Smooth muscle cell (in vitro differentiated cells): ENCODE measurements at regions not wholly inside any gene's neighbourhood (a gene's known extent, or its start where the extent isn't known, plus 50 kb on each side); places are given as distances from the start of the nearest gene placed in this dataset.

Source experiments
- DNase-seq: peaks from one replicate; lab custom pipeline; 2025; ENCODE audit not compliant: unreplicated experiment; lab: John Stamatoyannopoulos, UW
- H2AFZ ChIP-seq: fragments of 200-600 bp; sonication (generic); 2 replicates; pipeline ENCODE4 v1.6.0; 2016; ENCODE audit warnings: antibody characterized with exemption, low read depth, mild to moderate bottlenecking
- H3F3A ChIP-seq: fragments of 200-600 bp; sonication (generic); 2 replicates; pipeline ENCODE4 v1.6.0; 2017; ENCODE audit warnings: antibody characterized with exemption, low read depth
- H3K27ac ChIP-seq: fragments of 200-600 bp; sonication (generic); 2 replicates; pipeline ENCODE4 v1.5.1; 2016; ENCODE audit warnings: low read depth, mild to moderate bottlenecking
- H3K27me3 ChIP-seq: fragments of 200-600 bp; sonication (generic); 2 replicates; pipeline ENCODE4 v1.6.1; 2016; ENCODE audit warnings: low read depth, mild to moderate bottlenecking
- H3K36me3 ChIP-seq: fragments of 200-600 bp; sonication (generic); 2 replicates; pipeline ENCODE4 v1.5.1; 2016; ENCODE audit warnings: low read depth
- H3K4me1 ChIP-seq: fragments of 200-600 bp; sonication (generic); 2 replicates; pipeline ENCODE4 v1.5.1; 2016; ENCODE audit warnings: low read depth
- H3K4me2 ChIP-seq: fragments of 200-600 bp; sonication (generic); 2 replicates; pipeline ENCODE4 v1.6.0; 2016; ENCODE audit warnings: mild to moderate bottlenecking
- H3K4me3 ChIP-seq: fragments of 200-600 bp; sonication (generic); 2 replicates; pipeline ENCODE4 v1.5.1; 2016; ENCODE audit warnings: mild to moderate bottlenecking
- H3K79me2 ChIP-seq: fragments of 200-600 bp; sonication (generic); 2 replicates; pipeline ENCODE4 v1.6.0; 2016; ENCODE audit warnings: low read depth, mild to moderate bottlenecking
- H3K9ac ChIP-seq: fragments of 200-600 bp; sonication (generic); 2 replicates; pipeline ENCODE4 v1.6.0; 2016; ENCODE audit warnings: low read depth
- H3K9me3 ChIP-seq: fragments of 200-600 bp; sonication (generic); replicated peaks from 2 replicates; pipeline ENCODE4 v1.5.1; 2016; ENCODE audit warnings: low read depth
- H4K20me1 ChIP-seq: fragments of 200-600 bp; sonication (generic); 2 replicates; pipeline ENCODE4 v1.6.0; 2016; ENCODE audit warnings: low read depth
- CTCF ChIP-seq: fragments of 200-600 bp; sonication (generic); IDR thresholded peaks from 2 replicates; pipeline ENCODE4 v1.5.1; 2017; ENCODE audit warnings: borderline replicate concordance, mild to moderate bottlenecking, antibody characterized with exemption; ENCODE audit not compliant: insufficient read depth, poor library complexity, severe bottlenecking
- WGBS: methylation state at CpG from one replicate; pipeline ENCODE4 v1.1.7; 2016; ENCODE audit warnings: low lambda C conversion rate; 5-methylcytosine and 5-hydroxymethylcytosine counted together

DNA sequence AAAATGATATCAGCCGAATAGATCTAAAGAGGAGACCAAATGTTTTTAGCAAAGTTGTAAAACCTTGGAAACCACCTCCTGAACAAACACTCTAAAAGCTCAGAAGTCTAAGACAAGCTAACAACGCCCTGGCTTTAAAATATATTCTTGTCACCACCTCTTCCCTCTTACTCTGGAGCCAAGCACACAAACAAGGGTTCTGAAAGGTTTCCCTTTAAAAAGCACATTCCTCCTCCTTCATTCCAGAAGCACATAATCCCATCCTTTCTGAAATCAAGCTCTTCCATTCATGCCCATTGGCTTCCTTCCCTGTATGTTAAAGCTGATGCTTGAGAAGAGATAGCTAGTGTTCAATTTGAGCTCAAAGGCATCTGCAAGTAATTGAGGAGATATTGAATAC is 382.0 kb downstream of the LNPK start:
- Histone ChIP-seq H3K9ac (no peak overlapping the region), H3F3A (peaks cover 5% of the 10 kb centered on the region), H3K4me3 (no peak overlapping the region), H2AFZ (peak overlapping the region; percentile 17), H4K20me1 (no peaks in the 10 kb centered on the region), H3K4me1 (peaks cover 24% of the 10 kb centered on the region), H3K4me2 (no peak overlapping the region), H3K27ac (peak overlapping the region; percentile 14), H3K36me3 (no peaks in the 10 kb centered on the region), H3K79me2 (no peaks in the 10 kb centered on the region), H3K9me3 (no peaks in the 10 kb centered on the region), H3K27me3 (no peaks in the 10 kb centered on the region)
- no peak for TF ChIP-seq CTCF
- 50% methylated on average over 2 of the region's 2 CpGs for WGBS
- no peak for DNase-seq

- Histone ChIP-seq H3K9me3 (no peaks in the 10 kb centered on the region), H4K20me1 (no peaks in the 10 kb centered on the region), H3K27ac (no peak overlapping the region), H3K4me1 (peaks cover 17% of the 10 kb centered on the region), H3K4me3 (no peak overlapping the region), H3K79me2 (no peaks in the 10 kb centered on the region), H3K4me2 (no peak overlapping the region), H3K9ac (no peak overlapping the region), H3K36me3 (no peaks in the 10 kb centered on the region), H2AFZ (no peak overlapping the region), H3K27me3 (no peaks in the 10 kb centered on the region), H3F3A (no peaks in the 10 kb centered on the region)
- no peak for DNase-seq
- WGBS, result 61% methylated on average over 2 of the region's 2 CpGs
- no peak for TF ChIP-seq CTCF
Measured at GRCh38 chr2:175619179-175620045, 382.7 kb downstream of the LNPK start.

DNA sequence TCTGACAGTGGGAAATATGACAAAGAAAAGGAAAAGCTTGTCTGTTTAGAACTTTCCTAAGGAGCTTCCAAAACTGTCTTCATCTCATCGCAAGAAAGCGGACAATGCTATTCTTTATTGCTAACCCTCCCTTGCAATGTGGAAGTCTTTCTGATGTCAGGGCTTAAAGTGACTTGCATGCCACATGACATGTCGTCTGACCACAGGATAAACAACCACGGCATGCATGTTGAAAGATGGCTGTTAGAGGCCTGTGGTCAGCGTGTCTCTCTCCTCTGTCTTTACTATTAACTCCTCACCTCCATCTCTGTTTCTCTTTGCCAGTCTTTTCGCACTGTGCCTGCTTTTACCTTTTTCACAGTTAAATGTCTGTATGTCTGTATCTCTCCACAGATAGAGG is 389.8 kb downstream of the LNPK start:
- TF ChIP-seq CTCF, result no peak
- Histone ChIP-seq H4K20me1 (no peaks in the 10 kb centered on the region), H3K27ac (peak overlapping the region; percentile 54), H3K4me2 (peak overlapping the region; percentile 65), H3F3A (no peaks in the 10 kb centered on the region), H3K9me3 (no peaks in the 10 kb centered on the region), H3K36me3 (no peaks in the 10 kb centered on the region), H3K4me3 (no peak overlapping the region), H3K27me3 (no peaks in the 10 kb centered on the region), H2AFZ (peak overlapping the region; percentile 11), H3K4me1 (no peaks in the 10 kb centered on the region), H3K9ac (peak overlapping the region; percentile 18), H3K79me2 (no peaks in the 10 kb centered on the region)
- no peak for DNase-seq
- WGBS, result 23% methylated on average over 6 of the region's 6 CpGs
